GM18858 (cell line): ENCODE measurements at regions not wholly inside any gene's neighbourhood (a gene's known extent, or its start where the extent isn't known, plus 50 kb on each side); places are given as distances from the start of the nearest gene placed in this dataset.

Experiments
- ATAC-seq: cut with Tn5 transposase; IDR thresholded peaks from one replicate; pipeline ENCODE4 v1.9.1; 2021; ENCODE audit not compliant: unreplicated experiment

GRCh38 chr7:130910949-130911944, 177.2 kb upstream of the KLF14 start:
- ATAC-seq = no peak

- ATAC-seq = no peak
Measured at GRCh38 chr7:130912082-130912861, 178.3 kb upstream of the KLF14 start.

- peak; percentile 83 for ATAC-seq
Measured at GRCh38 chr7:130912862-130913638, 179.0 kb upstream of the KLF14 start.

GRCh38 chr7:130913639-130914553, 179.9 kb upstream of the KLF14 start:
- ATAC-seq = no peak

- ATAC-seq = no peak
Measured at GRCh38 chr7:130914554-130915294, 180.7 kb upstream of the KLF14 start.

- ATAC-seq = no peak
Measured at GRCh38 chr7:130917669-130918128, 183.7 kb upstream of the KLF14 start.

GRCh38 chr7:130918129-130919052, 184.4 kb upstream of the KLF14 start:
- ATAC-seq = no peak

GRCh38 chr7:130919316-130920103, 185.5 kb upstream of the KLF14 start:
- no peak for ATAC-seq

GRCh38 chr7:130920122-130920521, 186.1 kb upstream of the KLF14 start:
- no peak for ATAC-seq

GRCh38 chr7:130921391-130922180, 187.6 kb upstream of the KLF14 start:
- no peak for ATAC-seq

GRCh38 chr7:130922206-130923112, 188.5 kb upstream of the KLF14 start:
- ATAC-seq = no peak

GRCh38 chr7:130923365-130923764, 189.4 kb upstream of the KLF14 start:
- ATAC-seq = no peak

GRCh38 chr7:130923930-130924329, 189.9 kb upstream of the KLF14 start:
- no peak for ATAC-seq

GRCh38 chr7:130925136-130925794, 191.3 kb upstream of the KLF14 start:
- ATAC-seq = no peak
